ENCODE measurements at regions not wholly inside any gene's neighbourhood (a gene's known extent, or its start where the extent isn't known, plus 50 kb on each side); places are given as distances from the start of the nearest gene placed in this dataset.

- TF ChIP-seq SP2 (IDR thresholded peaks at IDR 0.05; ENCODE audit: low read length), result no peak
- TF ChIP-seq CBX8 (IDR thresholded peaks at IDR 0.05; ENCODE audit: borderline replicate concordance, low read depth, low read length), result no peak
- no peak for TF ChIP-seq CBX5 (IDR thresholded peaks at IDR 0.05; ENCODE audit: low read depth, low read length)
- no peak for TF ChIP-seq CREB1 (IDR thresholded peaks at IDR 0.05)
- no peak for TF ChIP-seq SIN3A (conservative IDR thresholded peaks at IDR 0.05 in 1 of 2, IDR thresholded peaks at IDR 0.05 in 1 of 2; ENCODE audit: low read depth in 1 of 2, low read length in 2 of 2)
- TF ChIP-seq RFX5 (IDR thresholded peaks at IDR 0.05; ENCODE audit: borderline replicate concordance, low read depth, low read length), result no peak
- no peak for TF ChIP-seq JUN (IDR thresholded peaks at IDR 0.05; ENCODE audit: low read depth, low read length)
Measured at GRCh38 chr3:94611596-94611995, 548.7 kb downstream of the NSUN3 start (continued).

Data from H1 (cell line).